Stimulated activated CD4-positive, alpha-beta T cell treated with anti-CD3 and anti-CD28 coated beads, Interleukin-1b, Interleukin-23, amount 100 ng/mL, for 1 hour (primary cell): ENCODE measurements at regions not wholly inside any gene's neighbourhood (a gene's known extent, or its start where the extent isn't known, plus 50 kb on each side); places are given as distances from the start of the nearest gene placed in this dataset.
"Not testable (repeated sequence)": the region's sequence is repeated elsewhere in the genome, so short reads cannot be mapped to it uniquely, and the experiment has no call there.

ENCODE experiments used
- DNase-seq, 2 donors: peaks; one replicate each; pipeline ENCODE4 v3.0.0-alpha.2; 2020; ENCODE audit warnings: low read depth in 2 of 2

DNA sequence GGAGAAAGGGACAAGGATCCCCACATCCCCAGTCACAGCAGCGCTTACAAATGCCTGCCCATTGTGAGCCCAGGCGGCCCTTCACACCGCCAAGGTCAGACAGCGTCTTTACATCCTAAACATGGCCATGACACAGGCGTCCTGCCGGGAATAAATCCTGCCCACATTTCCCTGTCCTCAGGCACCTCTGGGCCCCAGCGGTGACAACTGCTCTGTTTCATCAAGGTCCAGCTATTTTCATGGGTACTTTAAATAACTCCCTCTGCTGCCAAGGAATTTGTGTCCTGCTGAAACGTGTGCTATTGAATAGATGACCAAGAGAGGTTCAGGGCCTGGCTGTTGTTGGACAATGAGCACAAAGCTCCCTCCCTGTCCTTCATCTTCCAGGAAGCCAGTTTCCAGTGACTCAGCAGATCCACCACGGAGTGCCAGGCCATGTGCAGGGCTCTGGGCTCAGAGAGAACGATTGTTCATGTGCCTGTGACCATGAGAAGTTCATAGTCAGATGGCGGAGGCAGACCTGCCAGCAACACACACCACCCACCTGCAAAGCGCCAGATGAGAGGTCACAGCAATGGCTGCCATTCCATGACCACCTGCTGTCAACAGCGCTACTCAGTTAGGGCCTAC lies 195.8 kb downstream of the MATN1 start:
- DNase-seq = no peak

- no peak for DNase-seq
Measured at GRCh38 chr1:30526652-30527345, 196.6 kb downstream of the MATN1 start.

DNA sequence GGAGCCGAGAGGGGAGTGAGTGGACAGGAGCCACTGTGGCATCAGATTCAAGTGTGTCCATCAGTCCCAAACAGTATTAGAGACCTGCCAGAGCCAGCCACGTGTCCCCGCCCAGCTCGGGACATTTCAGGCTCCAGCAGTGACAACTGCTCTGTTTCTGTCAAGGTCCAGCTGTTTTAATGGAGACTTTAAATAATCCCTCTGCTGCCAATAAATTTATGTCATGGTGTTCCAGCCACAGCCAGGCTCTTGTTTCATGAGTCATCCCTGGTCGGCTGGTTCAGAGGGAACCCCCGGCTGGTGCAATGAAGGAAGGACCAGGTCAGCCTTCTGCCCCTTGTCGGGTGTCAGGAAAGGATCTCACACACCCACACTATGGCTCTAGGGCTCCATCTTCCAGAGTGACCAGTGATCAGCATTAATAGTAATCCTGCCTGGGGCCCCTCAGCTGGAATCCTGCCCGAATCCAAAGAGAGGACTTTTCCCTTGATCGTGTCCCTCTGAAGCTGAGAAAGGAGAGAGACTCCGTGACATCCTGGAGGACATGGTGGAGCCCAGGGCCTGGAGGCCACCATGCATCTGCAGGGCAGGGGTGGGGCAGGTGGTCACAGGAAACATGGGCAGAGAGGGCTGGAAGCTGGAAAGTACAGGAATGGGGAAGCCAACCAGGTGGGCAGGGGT lies 197.3 kb downstream of the MATN1 start:
- no peak for DNase-seq

- no peak for DNase-seq
Measured at GRCh38 chr1:30525631-30525970, 197.8 kb downstream of the MATN1 start.

GRCh38 chr1:30524840-30525617 lies 198.4 kb downstream of the MATN1 start:
- no peak for DNase-seq

GRCh38 chr1:30524025-30524555 lies 199.3 kb downstream of the MATN1 start:
- DNase-seq = not testable (repeated sequence)

DNA sequence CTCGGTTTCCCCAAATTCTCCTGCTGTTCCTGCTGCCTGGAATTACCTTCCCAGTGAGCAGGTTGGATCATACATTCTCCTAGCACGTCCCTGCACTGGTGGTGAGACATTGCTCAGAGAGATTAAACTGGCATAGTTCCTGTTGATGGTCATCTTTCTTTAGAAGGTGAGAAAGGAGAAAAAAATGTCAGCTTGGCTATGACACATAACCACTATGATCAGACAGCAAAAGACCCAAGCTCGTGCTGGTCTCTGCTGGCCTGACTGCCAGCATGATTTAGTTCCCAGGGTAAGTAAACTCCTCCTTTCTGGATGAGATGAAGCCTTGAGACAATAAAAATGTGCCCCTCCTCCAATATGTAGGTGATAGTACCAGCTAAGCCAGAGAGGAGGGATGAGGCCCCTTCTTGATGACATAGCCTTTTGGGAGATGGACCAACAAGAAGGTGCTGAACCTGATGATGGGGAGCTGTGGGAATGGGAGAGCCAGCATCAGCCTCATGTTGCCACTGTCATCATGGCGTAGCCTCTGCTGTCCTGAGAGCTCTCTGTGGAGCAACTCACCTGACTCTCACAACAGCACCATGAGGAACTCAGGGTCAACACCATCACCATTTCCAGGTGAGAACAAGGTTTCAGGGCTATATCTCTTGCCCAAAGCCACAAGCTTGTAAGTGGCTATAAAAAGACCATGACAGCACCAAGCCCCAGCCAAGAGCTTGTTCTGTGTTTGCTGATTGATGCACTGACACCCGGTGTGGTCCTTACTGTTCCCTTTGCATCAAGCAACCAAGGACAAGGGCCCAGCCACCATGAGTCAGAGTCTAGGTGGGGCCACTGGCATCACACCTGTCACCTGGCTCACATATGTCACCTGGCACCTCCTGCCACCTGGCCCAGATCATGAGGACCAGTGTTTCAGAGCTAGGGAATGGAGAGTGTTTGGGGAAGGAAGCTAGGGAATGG lies 200.0 kb downstream of the MATN1 start:
- no peak for DNase-seq

- no peak for DNase-seq
Measured at GRCh38 chr1:30522031-30523004, 201.1 kb downstream of the MATN1 start.

- no peak for DNase-seq
Measured at GRCh38 chr1:30521261-30521865, 202.0 kb downstream of the MATN1 start.

DNA sequence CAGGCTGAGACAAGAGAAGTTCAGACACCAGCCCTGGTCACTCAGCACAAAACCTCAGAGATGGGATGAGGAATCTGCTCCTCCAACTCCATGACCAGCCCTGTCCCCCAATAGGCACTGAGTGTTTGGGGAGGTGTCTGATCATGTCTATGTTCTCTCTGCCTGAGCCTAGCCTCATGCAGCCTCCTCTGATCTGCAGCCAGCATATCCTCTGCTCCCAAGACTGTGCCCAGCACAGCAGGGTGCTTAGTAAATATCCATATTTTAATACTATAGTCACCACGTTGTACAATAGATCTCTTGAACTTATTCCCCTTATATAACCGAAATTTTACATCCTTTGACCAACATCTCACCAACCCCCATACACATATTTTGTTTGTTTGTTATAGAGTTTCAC lies 202.9 kb downstream of the MATN1 start:
- no peak for DNase-seq

- DNase-seq = no peak
Measured at GRCh38 chr1:30519201-30519763, 204.1 kb downstream of the MATN1 start.

- DNase-seq = no peak
Measured at GRCh38 chr1:30518696-30519095, 204.7 kb downstream of the MATN1 start.

- DNase-seq = no peak
Measured at GRCh38 chr1:30518186-30518585, 205.2 kb downstream of the MATN1 start.

- not testable (repeated sequence) for DNase-seq
Measured at GRCh38 chr1:30517666-30518065, 205.7 kb downstream of the MATN1 start.

DNA sequence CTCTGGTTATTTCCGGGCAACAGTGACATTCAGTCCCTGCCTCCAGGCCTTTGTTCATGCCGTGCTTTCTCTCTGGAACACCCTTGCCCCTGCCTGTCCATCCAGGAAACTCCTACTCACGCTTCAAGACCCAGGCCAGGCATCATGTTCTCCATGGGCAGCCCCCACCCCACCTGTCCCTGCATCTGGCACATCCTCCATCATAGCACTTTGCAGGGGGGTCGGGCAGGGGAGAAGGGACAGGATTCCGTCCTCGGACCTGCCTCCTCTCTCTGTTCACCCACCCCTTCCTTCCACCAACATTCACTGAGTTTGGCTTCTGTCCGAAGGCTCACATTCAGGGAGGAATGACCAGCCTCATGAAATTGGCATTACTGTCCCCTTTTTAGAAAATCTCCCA lies 206.1 kb downstream of the MATN1 start:
- DNase-seq = not testable (repeated sequence)

- no peak for DNase-seq
Measured at GRCh38 chr1:30516485-30516858, 206.9 kb downstream of the MATN1 start.

DNA sequence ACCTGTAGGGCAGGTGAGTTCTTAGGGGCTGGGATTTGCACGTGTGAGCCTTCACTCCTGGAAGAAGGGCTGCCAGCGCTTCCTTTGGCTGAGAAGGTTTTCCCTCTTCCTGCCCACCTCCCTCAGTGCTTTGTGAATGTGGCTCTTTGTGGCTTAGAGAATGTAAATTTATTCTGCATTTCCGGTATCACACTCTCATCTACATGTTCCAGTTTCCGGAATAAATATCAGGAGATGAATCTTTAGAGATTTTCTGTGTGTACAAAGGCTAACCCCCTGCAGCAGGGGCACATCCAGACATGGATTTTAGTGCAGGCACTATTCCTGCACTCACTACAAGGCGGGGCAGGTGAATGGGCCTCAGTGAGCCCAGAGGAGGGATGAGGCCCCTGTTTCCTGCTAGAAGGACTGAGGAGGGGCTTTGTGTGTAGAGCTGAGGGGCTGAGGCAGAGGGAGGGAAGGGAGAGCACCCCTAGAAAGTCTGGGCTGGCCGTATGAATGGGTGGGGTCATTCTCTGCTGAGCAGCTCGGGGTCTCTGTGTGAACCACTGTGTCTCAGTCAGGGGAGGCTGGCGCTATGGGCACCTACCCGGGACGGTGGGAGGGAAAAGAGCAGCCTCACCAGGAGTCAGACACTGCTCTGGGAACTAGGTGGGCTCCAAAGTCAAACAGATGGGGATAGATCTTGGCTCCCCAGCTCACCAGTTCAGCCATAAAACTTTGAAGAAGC lies 207.5 kb downstream of the MATN1 start:
- no peak for DNase-seq

GRCh38 chr1:30514945-30515344 lies 208.4 kb downstream of the MATN1 start:
- no peak for DNase-seq
